ENCODE measurements at regions not wholly inside any gene's neighbourhood (a gene's known extent, or its start where the extent isn't known, plus 50 kb on each side); places are given as distances from the start of the nearest gene placed in this dataset.

- Histone ChIP-seq H3K9me3 (no peaks in the 10 kb centered on the region), H3K36me3 (no peaks in the 10 kb centered on the region), H3K4me3 (replicated peaks in 1 of 3) (no peak overlapping the region), H3K27me3 (no peaks in the 10 kb centered on the region), H3K4me1 (no peaks in the 10 kb centered on the region), H3K27ac (no peak overlapping the region)
- intact Hi-C loops (cut with DNase I), result no loop called here
- TF ChIP-seq CTCF (IDR thresholded peaks at IDR 0.05) (no peak), POLR2A (IDR thresholded peaks at IDR 0.05) (no peak)
- no peak for DNase-seq
- WGBS, 2 donors, result 85 to 90% methylated on average over 5 to 8 of the region's 12 CpGs
Observed at GRCh38 chr7:48748081-48748833, 176.1 kb upstream of the CDC14C start.

- Histone ChIP-seq H3K36me3 (no peaks in the 10 kb centered on the region), H3K27me3 (no peaks in the 10 kb centered on the region), H3K4me1 (no peaks in the 10 kb centered on the region), H3K27ac (no peak overlapping the region), H3K4me3 (replicated peaks in 1 of 3) (no peak overlapping the region), H3K9me3 (no peaks in the 10 kb centered on the region)
- WGBS, 2 donors, result 86 to 96% methylated on average over 3 of the region's 3 CpGs
- TF ChIP-seq POLR2A (IDR thresholded peaks at IDR 0.05) (no peak), CTCF (IDR thresholded peaks at IDR 0.05) (no peak)
- no peak for DNase-seq
- intact Hi-C loops (cut with DNase I), result no loop called here
Observed at GRCh38 chr7:48755061-48755555, 169.2 kb upstream of the CDC14C start.

GRCh38 chr7:48759431-48760080 lies 164.8 kb upstream of the CDC14C start:
- H3K27me3 ChIP-seq, result no peaks in the 10 kb centered on the region
- TF ChIP-seq CTCF (IDR thresholded peaks at IDR 0.05) (no peak), POLR2A (IDR thresholded peaks at IDR 0.05) (no peak)
- intact Hi-C loops (cut with DNase I), result no loop called here
- H3K4me3 ChIP-seq (replicated peaks in 1 of 3), result no peak overlapping the region
- WGBS, 2 donors, result 0 to 37% methylated on average over 1 of the region's 1 CpG
- no peaks in the 10 kb centered on the region for H3K4me1 ChIP-seq
- no peak overlapping the region for H3K27ac ChIP-seq
- H3K9me3 ChIP-seq, result no peaks in the 10 kb centered on the region
- DNase-seq, result no peak
- H3K36me3 ChIP-seq, result no peaks in the 10 kb centered on the region

- WGBS, 2 donors, result 70 to 78% methylated on average over 5 of the region's 5 CpGs
- Histone ChIP-seq H3K36me3 (no peaks in the 10 kb centered on the region), H3K9me3 (no peaks in the 10 kb centered on the region), H3K27ac (no peak overlapping the region), H3K4me1 (no peaks in the 10 kb centered on the region), H3K27me3 (no peaks in the 10 kb centered on the region), H3K4me3 (replicated peaks in 1 of 3) (no peak overlapping the region)
- DNase-seq, result no peak
- intact Hi-C loops (cut with DNase I), result no loop called here
- TF ChIP-seq POLR2A (IDR thresholded peaks at IDR 0.05), result no peak
- TF ChIP-seq CTCF (IDR thresholded peaks at IDR 0.05), result no peak
Observed at GRCh38 chr7:48760528-48761265, 163.7 kb upstream of the CDC14C start.

All from thyroid gland (tissue), 4 donors.